OCI-LY1 (cell line): ENCODE measurements at regions not wholly inside any gene's neighbourhood (a gene's known extent, or its start where the extent isn't known, plus 50 kb on each side); places are given as distances from the start of the nearest gene placed in this dataset.

Experiments
- H2AFZ ChIP-seq: fragments of 200-600 bp; sonication (generic), shearing (Covaris generic); 2 replicates; pipeline ENCODE4 v1.6.0; 2014; ENCODE audit warnings: antibody characterized with exemption, mild to moderate bottlenecking, low read length
- H3F3A ChIP-seq: fragments of 200-600 bp; sonication (generic), shearing (Covaris generic); 2 replicates; pipeline ENCODE4 v1.6.0; 2014; ENCODE audit warnings: mild to moderate bottlenecking, antibody characterized with exemption, low read length, moderate library complexity; ENCODE audit not compliant: insufficient read depth
- H3K27ac ChIP-seq: fragments of 200-600 bp; sonication (generic); 2 replicates; pipeline ENCODE4 v1.5.1; 2014; ENCODE audit warnings: low read length, mixed run types, mild to moderate bottlenecking, low read depth; ENCODE audit not compliant: poor library complexity, severe bottlenecking
- H3K27me3 ChIP-seq: fragments of 200-600 bp; sonication (generic); 2 replicates; pipeline ENCODE4 v1.6.0; 2014; ENCODE audit warnings: antibody characterized with exemption, mild to moderate bottlenecking, low read length, moderate library complexity; ENCODE audit not compliant: insufficient read depth
- H3K36me3 ChIP-seq: fragments of 200-600 bp; sonication (generic); 2 replicates; pipeline ENCODE4 v1.6.1; 2014; ENCODE audit warnings: mild to moderate bottlenecking, antibody characterized with exemption, low read length, moderate library complexity, mixed read lengths; ENCODE audit not compliant: insufficient read depth
- H3K4me1 ChIP-seq: fragments of 200-600 bp; sonication (generic); 2 replicates; pipeline ENCODE4 v1.5.1; 2014; ENCODE audit warnings: mild to moderate bottlenecking, low read length, moderate library complexity; ENCODE audit not compliant: insufficient read depth, severe bottlenecking
- H3K4me2 ChIP-seq: fragments of 200-600 bp; sonication (generic), shearing (Covaris generic); 2 replicates; pipeline ENCODE4 v1.6.1; 2014; ENCODE audit warnings: low read length
- H3K4me3 ChIP-seq: fragments of 200-600 bp; sonication (generic); 2 replicates; pipeline ENCODE4 v1.5.1; 2014; ENCODE audit warnings: low read length, low read depth, mild to moderate bottlenecking, mixed read lengths; ENCODE audit not compliant: poor library complexity, severe bottlenecking
- H3K79me2 ChIP-seq: fragments of 200-600 bp; shearing (Covaris generic); 2 replicates; pipeline ENCODE4 v1.6.1; 2016; ENCODE audit warnings: mixed run types, low read length, mixed read lengths; ENCODE audit not compliant: insufficient read depth
- H3K9ac ChIP-seq: fragments of 200-600 bp; sonication (generic), shearing (Covaris generic); 2 replicates; pipeline ENCODE4 v1.6.1; 2014; ENCODE audit warnings: mild to moderate bottlenecking, low read length, mixed read lengths
- H3K9me2 ChIP-seq: fragments of 200-600 bp; sonication (generic), shearing (Covaris generic); 2 replicates; pipeline ENCODE4 v1.6.1; 2014; ENCODE audit warnings: low read depth, mild to moderate bottlenecking, low read length, mixed read lengths
- H3K9me3 ChIP-seq: fragments of 200-600 bp; shearing (Covaris generic); 2 replicates; pipeline ENCODE4 v1.6.1; 2014; ENCODE audit warnings: low read length, mixed read lengths
- H4K20me1 ChIP-seq: fragments of 200-600 bp; sonication (generic), shearing (Covaris generic); 2 replicates; pipeline ENCODE4 v1.6.0; 2016; ENCODE audit warnings: mild to moderate bottlenecking, low read length; ENCODE audit not compliant: insufficient read depth
- CTCF ChIP-seq: fragments of 200-600 bp; sonication (generic), shearing (Covaris generic); IDR thresholded peaks from 2 replicates; pipeline ENCODE4 v1.5.1; 2017; ENCODE audit warnings: mild to moderate bottlenecking, antibody characterized with exemption, low read length, moderate library complexity, mixed read lengths
- EZH2 ChIP-seq: fragments of 200-600 bp; sonication (generic), shearing (Covaris generic); IDR thresholded peaks from 2 replicates; pipeline ENCODE4 v1.8.0; 2017; ENCODE audit warnings: borderline replicate concordance, mixed run types, mild to moderate bottlenecking, antibody characterized with exemption, low read length, moderate library complexity, mixed read lengths

- H3K27ac ChIP-seq, result no peak overlapping the region
- no peak overlapping the region for H3K4me3 ChIP-seq
- TF ChIP-seq EZH2 (no peak), CTCF (no peak)
- H3K27me3 ChIP-seq, result no peaks in the 10 kb centered on the region
- no peak overlapping the region for H3K9ac ChIP-seq
- no peaks in the 10 kb centered on the region for H3F3A ChIP-seq
- no peaks in the 10 kb centered on the region for H3K79me2 ChIP-seq
- no peak overlapping the region for H3K4me2 ChIP-seq
- H3K36me3 ChIP-seq, result no peaks in the 10 kb centered on the region
- H3K4me1 ChIP-seq, result peaks cover 23% of the 10 kb centered on the region
- H3K9me3 ChIP-seq, result no peaks in the 10 kb centered on the region
- H4K20me1 ChIP-seq, result no peaks in the 10 kb centered on the region
- H2AFZ ChIP-seq, result no peak overlapping the region
- H3K9me2 ChIP-seq, result no peaks in the 10 kb centered on the region
Observed at GRCh38 chr4:19736968-19737756, 514.5 kb upstream of the SLIT2 start.

- no peaks in the 10 kb centered on the region for H3K36me3 ChIP-seq
Observed at GRCh38 chr4:19735012-19735411, 516.7 kb upstream of the SLIT2 start.

GRCh38 chr4:19729886-19730651 is 521.6 kb upstream of the SLIT2 start:
- Histone ChIP-seq H3K79me2 (no peaks in the 10 kb centered on the region), H3K9me2 (no peaks in the 10 kb centered on the region), H3K27me3 (no peaks in the 10 kb centered on the region), H3K27ac (peak overlapping the region; percentile 24), H3K4me2 (peak overlapping the region; percentile 63), H3K4me1 (peaks cover 13% of the 10 kb centered on the region), H2AFZ (no peak overlapping the region), H3K36me3 (no peaks in the 10 kb centered on the region), H4K20me1 (no peaks in the 10 kb centered on the region), H3K9me3 (no peaks in the 10 kb centered on the region), H3K4me3 (peak overlapping the region; percentile 11), H3F3A (no peaks in the 10 kb centered on the region), H3K9ac (no peak overlapping the region)
- TF ChIP-seq CTCF, result no peak
- TF ChIP-seq EZH2, result no peak

More at GRCh38 chr4:19735012-19735411, 516.7 kb upstream of the SLIT2 start:
- Histone ChIP-seq H3K79me2 (no peaks in the 10 kb centered on the region), H3K9ac (no peak overlapping the region), H3K9me2 (no peaks in the 10 kb centered on the region), H2AFZ (no peak overlapping the region), H3K4me1 (peaks cover 30% of the 10 kb centered on the region), H3K4me2 (no peak overlapping the region), H3K27me3 (no peaks in the 10 kb centered on the region), H3K4me3 (no peak overlapping the region), H3K27ac (no peak overlapping the region), H3K9me3 (no peaks in the 10 kb centered on the region), H4K20me1 (no peaks in the 10 kb centered on the region), H3F3A (no peaks in the 10 kb centered on the region)
- TF ChIP-seq CTCF (no peak), EZH2 (no peak)
